H1 (cell line): ENCODE measurements at regions not wholly inside any gene's neighbourhood (a gene's known extent, or its start where the extent isn't known, plus 50 kb on each side); places are given as distances from the start of the nearest gene placed in this dataset.

ENCODE experiments used
- CTCF ChIA-PET: fragments of 300-600 bp; sonication (Branson Sonifier 250); formaldehyde crosslinking; loops from one replicate; lab custom pipeline; 2021; ENCODE audit not compliant: partially characterized antibody; lab: Charles Lee
- POLR2A ChIA-PET: fragments of 300-600 bp; sonication (Branson Sonifier 250); formaldehyde crosslinking; loops from one replicate; lab custom pipeline; 2021; ENCODE audit warnings: inconsistent platforms; ENCODE audit not compliant: partially characterized antibody; lab: Charles Lee
- DNase-seq, 2 experiments: peaks; one replicate each; pipeline versions ENCODE4 v3.0.0 to v3.0.0-alpha.2; 2010 to 2022; ENCODE audit warnings: low spot score in 2 of 2, low read depth in 1 of 2, mixed read lengths in 1 of 2
- FAIRE-seq: peaks from 2 replicates; lab custom pipeline; 2011; peaks lifted over from hg19 to GRCh38; lab: Jason Lieb, UNC
- H2AFZ ChIP-seq: 2 replicates; pipeline ENCODE4 v1.8.1; 2012; ENCODE audit warnings: low read length, inconsistent platforms
- H2AK5ac ChIP-seq: 2 replicates; pipeline ENCODE4 v1.6.1; 2013; ENCODE audit warnings: low read depth, low read length
- H2BK120ac ChIP-seq: replicated peaks from 2 replicates; pipeline ENCODE3; 2013; ENCODE audit warnings: low read depth, low read length, inconsistent platforms
- H2BK12ac ChIP-seq: 2 replicates; pipeline ENCODE4 v1.6.1; 2013; ENCODE audit warnings: low read depth, low read length
- H2BK15ac ChIP-seq: 2 replicates; pipeline ENCODE4 v1.6.1; 2013; ENCODE audit warnings: low read length
- H2BK20ac ChIP-seq: 2 replicates; pipeline ENCODE4 v1.6.1; 2013; ENCODE audit warnings: low read length
- H2BK5ac ChIP-seq: 2 replicates; pipeline ENCODE4 v1.6.1; 2013; ENCODE audit warnings: low read depth, low read length
- H3K14ac ChIP-seq: 2 replicates; pipeline ENCODE4 v1.6.1; 2013; ENCODE audit warnings: inconsistent platforms; ENCODE audit not compliant: insufficient read length
- H3K18ac ChIP-seq: 2 replicates; pipeline ENCODE4 v1.6.1; 2013; ENCODE audit warnings: low read length; ENCODE audit errors: extremely low read depth
- H3K23ac ChIP-seq: 2 replicates; pipeline ENCODE4 v1.6.1; 2013; ENCODE audit warnings: inconsistent platforms; ENCODE audit not compliant: insufficient read length
- H3K23me2 ChIP-seq: 2 replicates; pipeline ENCODE4 v1.6.1; 2013; ENCODE audit warnings: low read depth, low read length
- H3K27ac ChIP-seq: 2 replicates; pipeline ENCODE4 v1.6.1; 2011; ENCODE audit warnings: low read depth, low read length, inconsistent platforms
- H3K27me3 ChIP-seq, 4 experiments: replicated peaks in 1 of 4; 1 replicate in 1 of 4; 2 replicates in 3 of 4; pipeline versions ENCODE4 v1.6.1 to v1.8.1; 2011 to 2013; ENCODE audit warnings: low read length in 3 of 4, mild to moderate bottlenecking in 3 of 4, inconsistent platforms in 2 of 4, mixed read lengths in 2 of 4, moderate library complexity in 1 of 4; ENCODE audit not compliant: control insufficient read depth in 3 of 4, insufficient read depth in 3 of 4; ENCODE audit errors: extremely low read depth in 1 of 4
- H3K36me3 ChIP-seq, 4 experiments: 2 replicates each; pipeline versions ENCODE4 v1.6.1 to v1.8.1; 2011 to 2013; ENCODE audit warnings: mild to moderate bottlenecking in 4 of 4, low read length in 3 of 4, moderate library complexity in 2 of 4, control low read depth in 1 of 4, inconsistent platforms in 1 of 4; ENCODE audit not compliant: insufficient read depth in 4 of 4, control insufficient read depth in 2 of 4
- H3K4ac ChIP-seq: replicated peaks from 2 replicates; pipeline ENCODE3; 2013; ENCODE audit warnings: low read length, low read depth, mixed read lengths, inconsistent platforms; ENCODE audit not compliant: insufficient read length
- H3K4me1 ChIP-seq, 4 experiments: replicated peaks in 1 of 4; 1 replicate in 1 of 4; 2 replicates in 3 of 4; pipeline versions ENCODE4 v1.6.1 to v1.8.1; 2011 to 2013; ENCODE audit warnings: low read length in 3 of 4, inconsistent platforms in 2 of 4, mixed read lengths in 1 of 4; ENCODE audit not compliant: insufficient read depth in 4 of 4, control insufficient read depth in 3 of 4
- H3K4me2 ChIP-seq, 2 experiments: 2 replicates each; pipeline versions ENCODE4 v1.6.1 to v1.8.1; 2011 to 2013; ENCODE audit warnings: low read depth in 2 of 2, low read length in 2 of 2, control low read depth in 1 of 2, inconsistent platforms in 1 of 2, mild to moderate bottlenecking in 1 of 2; ENCODE audit not compliant: insufficient read depth in 1 of 2
- H3K4me3 ChIP-seq, 4 experiments: fragments of 200-600, 300-600 bp in 1 of 4; sonication (generic), shearing (Covaris generic), sonication (Bioruptor Twin) in 1 of 4; 2 replicates each; pipeline versions ENCODE4 v1.5.1 to v1.8.1; 2011 to 2016; ENCODE audit warnings: low read length in 4 of 4, low read depth in 3 of 4, control low read depth in 2 of 4, inconsistent platforms in 2 of 4, mild to moderate bottlenecking in 2 of 4, mixed read lengths in 1 of 4, moderate library complexity in 1 of 4; ENCODE audit not compliant: insufficient read depth in 2 of 4; ENCODE audit errors: extremely low read depth in 1 of 4
- H3K56ac ChIP-seq: replicated peaks from 2 replicates; pipeline ENCODE3; 2013; ENCODE audit warnings: low read depth, mild to moderate bottlenecking, mixed read lengths, low read length, inconsistent platforms; ENCODE audit not compliant: insufficient read length
- H3K79me1 ChIP-seq: 2 replicates; pipeline ENCODE4 v1.6.1; 2013; ENCODE audit warnings: low read depth, low read length, control low read depth
- H3K79me2 ChIP-seq, 2 experiments: 2 replicates each; pipeline versions ENCODE4 v1.6.1 to v1.8.1; 2012 to 2013; ENCODE audit warnings: low read length in 2 of 2, mild to moderate bottlenecking in 2 of 2, inconsistent platforms in 1 of 2; ENCODE audit not compliant: insufficient read depth in 2 of 2, control insufficient read depth in 1 of 2
- H3K9ac ChIP-seq, 4 experiments: replicated peaks in 1 of 4; 1 replicate in 1 of 4; 2 replicates in 3 of 4; pipeline versions ENCODE4 v1.6.1 to v1.8.1; 2011 to 2013; ENCODE audit warnings: low read depth in 3 of 4, low read length in 3 of 4, control low read depth in 2 of 4, mild to moderate bottlenecking in 2 of 4, moderate library complexity in 2 of 4, inconsistent platforms in 1 of 4; ENCODE audit errors: extremely low read depth in 1 of 4
- H3K9me3 ChIP-seq, 2 experiments: 2 replicates each; pipeline versions ENCODE4 v1.6.1 to v1.8.1; 2012 to 2013; ENCODE audit warnings: mild to moderate bottlenecking in 2 of 2, moderate library complexity in 2 of 2, control low read depth in 1 of 2, inconsistent platforms in 1 of 2, low read depth in 1 of 2, low read length in 1 of 2, mixed read lengths in 1 of 2; ENCODE audit not compliant: insufficient read depth in 2 of 2
- H4K20me1 ChIP-seq, 2 experiments: replicated peaks in 1 of 2; 2 replicates each; pipeline versions ENCODE3 to v1.8.1; 2011 to 2013; ENCODE audit warnings: inconsistent platforms in 2 of 2, low read length in 2 of 2, mild to moderate bottlenecking in 1 of 2; ENCODE audit not compliant: insufficient read depth in 2 of 2, control insufficient read depth in 1 of 2
- H4K5ac ChIP-seq: 2 replicates; pipeline ENCODE4 v1.6.1; 2013; ENCODE audit warnings: low read length, low read depth, mixed read lengths, inconsistent platforms; ENCODE audit not compliant: insufficient read length
- H4K8ac ChIP-seq: 2 replicates; pipeline ENCODE4 v1.8.0; 2013; ENCODE audit warnings: mild to moderate bottlenecking, moderate library complexity, low read length, inconsistent platforms; ENCODE audit not compliant: insufficient read depth; ENCODE audit errors: extremely low read depth
- H4K91ac ChIP-seq: replicated peaks from 2 replicates; pipeline ENCODE3; 2013; ENCODE audit warnings: low read length, mixed read lengths, inconsistent platforms; ENCODE audit not compliant: insufficient read length
- BACH1 ChIP-seq: IDR thresholded peaks from 2 replicates; pipeline ENCODE4 v1.6.1; 2012; ENCODE audit warnings: low read length, improper control_type of control experiment
- CTCF ChIP-seq, 3 experiments: IDR thresholded peaks; 1 replicate in 2 of 3; 2 replicates in 1 of 3; pipeline versions ENCODE4 v1.5.1 to v1.6.1; 2011; ENCODE audit warnings: low read length in 3 of 3, mild to moderate bottlenecking in 3 of 3, inconsistent platforms in 2 of 3, low read depth in 1 of 3, moderate library complexity in 1 of 3; ENCODE audit not compliant: insufficient read depth in 1 of 3; ENCODE audit errors: control extremely low read depth in 1 of 3
- MAX ChIP-seq: IDR thresholded peaks from 2 replicates; pipeline ENCODE4 v1.6.1; 2012; ENCODE audit warnings: inconsistent platforms
- NANOG ChIP-seq: IDR thresholded peaks from 2 replicates; pipeline ENCODE4 v1.6.1; 2011; ENCODE audit warnings: low read length, low read depth, mild to moderate bottlenecking, inconsistent platforms; ENCODE audit not compliant: insufficient read depth, poor library complexity, severe bottlenecking
- SIN3A ChIP-seq, 2 experiments: IDR thresholded peaks in 1 of 2; conservative IDR thresholded peaks in 1 of 2; 2 replicates each; pipeline ENCODE4 v1.6.1; 2011 to 2012; ENCODE audit warnings: low read length in 2 of 2, improper control_type of control experiment in 1 of 2, low read depth in 1 of 2, mild to moderate bottlenecking in 1 of 2
- SP2 ChIP-seq: IDR thresholded peaks from 2 replicates; pipeline ENCODE4 v1.6.1; 2012; ENCODE audit warnings: mild to moderate bottlenecking, low read length, inconsistent platforms
- SP4 ChIP-seq: IDR thresholded peaks from 2 replicates; pipeline ENCODE4 v1.6.1; 2012; ENCODE audit warnings: low read length, inconsistent platforms
- SUZ12 ChIP-seq: fragments of 200-600 bp; sonication (generic); IDR thresholded peaks from 2 replicates; pipeline ENCODE4 v1.6.1; 2012; ENCODE audit warnings: mild to moderate bottlenecking, inconsistent platforms, low read length, moderate library complexity, mixed read lengths
- TAF7 ChIP-seq: optimal IDR thresholded peaks from 2 replicates; pipeline ENCODE3; 2011; ENCODE audit warnings: low read depth, mild to moderate bottlenecking, inconsistent platforms, low read length, moderate library complexity, borderline replicate concordance
- USF2 ChIP-seq: IDR thresholded peaks from 2 replicates; pipeline ENCODE4 v1.6.1; 2011; ENCODE audit warnings: low read length, improper control_type of control experiment
- WGBS, 2 experiments: shearing (Covaris generic) in 1 of 2; methylation state at CpG; one replicate each; pipeline versions ENCODE4 v1.1.6 to v1.1.7; 2013 to 2015; ENCODE audit warnings: low lambda C conversion rate in 2 of 2, mixed read lengths in 2 of 2, inconsistent platforms in 1 of 2, low coverage in 1 of 2, missing lambda C conversion rate in 1 of 2; ENCODE audit not compliant: insufficient replicate concordance in 2 of 2, insufficient coverage in 1 of 2, insufficient read length in 1 of 2; ENCODE audit errors: extremely low coverage in 1 of 2, missing lambda C conversion rate in 1 of 2; 5-methylcytosine and 5-hydroxymethylcytosine counted together

- H3K56ac ChIP-seq = no peak overlapping the region
- ChIA-PET CTCF (interaction anchor here (0.6 kb wide), 1 partner anchor 152 kb away, joined by 3 read pairs; no protein-coding TSS in a partner anchor), POLR2A (no interaction called here)
- H3K36me3 ChIP-seq = no peaks in the 10 kb centered on the region; a peak in 1 of 8 replicates
- H4K20me1 ChIP-seq = no peaks in the 10 kb centered on the region
- peak overlapping the region; percentile 83; the same call in 1 of the 2 replicates for H2BK15ac ChIP-seq
- no peak overlapping the region; the same call in 1 of the 2 replicates for H2BK5ac ChIP-seq
- peak overlapping the region; percentile 32; the same call in 1 of the 2 replicates for H3K27ac ChIP-seq
- H3K4me1 ChIP-seq = peaks cover 0 to 5% (median 2%) of the 10 kb centered on the region in 4 experiments; a peak in 3 of 7 replicates
- no peak overlapping the region for H4K5ac ChIP-seq
- WGBS, 2 experiments = 91% methylated on average over 4 of the region's 4 CpGs; no CpG with 5 or more reads in 1 of the 2 experiments
- no peak overlapping the region for H3K4me2 ChIP-seq
- H2AK5ac ChIP-seq = no peak overlapping the region; the same call in 1 of the 2 replicates
- H3K4me3 ChIP-seq = no peak overlapping the region
- H2BK20ac ChIP-seq = no peak overlapping the region
- no peak overlapping the region for H4K8ac ChIP-seq
- H3K14ac ChIP-seq = no peak overlapping the region
- no peak overlapping the region for H3K4ac ChIP-seq
- H3K79me2 ChIP-seq = no peaks in the 10 kb centered on the region
- H3K18ac ChIP-seq = peak overlapping the region; percentile 38; the same call in 1 of the 2 replicates
- H2BK120ac ChIP-seq = no peak overlapping the region
- H3K23me2 ChIP-seq = no peaks in the 10 kb centered on the region; the same call in 1 of the 2 replicates
- no peak overlapping the region for H2BK12ac ChIP-seq
- DNase-seq (peak in 1 of 2 experiments; percentile 51), FAIRE-seq (no peak)
- H3K27me3 ChIP-seq = no peaks in the 10 kb centered on the region
- no peak overlapping the region for H2AFZ ChIP-seq
- H3K79me1 ChIP-seq = no peaks in the 10 kb centered on the region
- H3K9me3 ChIP-seq = no peaks in the 10 kb centered on the region
- H3K23ac ChIP-seq = no peak overlapping the region
- H4K91ac ChIP-seq = no peak overlapping the region
- H3K9ac ChIP-seq = no peak overlapping the region
- TF ChIP-seq SIN3A (conservative IDR thresholded peaks at IDR 0.05 in 1 of 2, IDR thresholded peaks at IDR 0.05 in 1 of 2; ENCODE audit: low read depth in 1 of 2, low read length in 2 of 2) (no peak), TAF7 (no peak), MAX (no peak), SP2 (no peak), BACH1 (no peak), SUZ12 (no peak), USF2 (no peak), NANOG (no peak), SP4 (no peak), CTCF (IDR thresholded peaks at IDR 0.05; ENCODE audit: control extremely low read depth in 1 of 3, insufficient read depth in 1 of 3, low read depth in 1 of 3, low read length in 3 of 3) (no peak)
Measured at GRCh38 chr2:19073522-19073921, 284.9 kb downstream of the OSR1 start.
